H1 (cell line): ENCODE measurements at regions not wholly inside any gene's neighbourhood (a gene's known extent, or its start where the extent isn't known, plus 50 kb on each side); places are given as distances from the start of the nearest gene placed in this dataset.

Source experiments
- CTCF ChIA-PET: fragments of 300-600 bp; sonication (Branson Sonifier 250); formaldehyde crosslinking; loops from one replicate; lab custom pipeline; 2021; ENCODE audit not compliant: partially characterized antibody; lab: Charles Lee
- POLR2A ChIA-PET: fragments of 300-600 bp; sonication (Branson Sonifier 250); formaldehyde crosslinking; loops from one replicate; lab custom pipeline; 2021; ENCODE audit warnings: inconsistent platforms; ENCODE audit not compliant: partially characterized antibody; lab: Charles Lee
- DNase-seq, 2 experiments: peaks; one replicate each; pipeline versions ENCODE4 v3.0.0 to v3.0.0-alpha.2; 2010 to 2022; ENCODE audit warnings: low spot score in 2 of 2, low read depth in 1 of 2, mixed read lengths in 1 of 2
- FAIRE-seq: peaks from 2 replicates; lab custom pipeline; 2011; peaks lifted over from hg19 to GRCh38; lab: Jason Lieb, UNC
- H2AFZ ChIP-seq: 2 replicates; pipeline ENCODE4 v1.8.1; 2012; ENCODE audit warnings: low read length, inconsistent platforms
- H2AK5ac ChIP-seq: 2 replicates; pipeline ENCODE4 v1.6.1; 2013; ENCODE audit warnings: low read depth, low read length
- H2BK120ac ChIP-seq: replicated peaks from 2 replicates; pipeline ENCODE3; 2013; ENCODE audit warnings: low read depth, low read length, inconsistent platforms
- H2BK12ac ChIP-seq: 2 replicates; pipeline ENCODE4 v1.6.1; 2013; ENCODE audit warnings: low read depth, low read length
- H2BK15ac ChIP-seq: 2 replicates; pipeline ENCODE4 v1.6.1; 2013; ENCODE audit warnings: low read length
- H2BK20ac ChIP-seq: 2 replicates; pipeline ENCODE4 v1.6.1; 2013; ENCODE audit warnings: low read length
- H2BK5ac ChIP-seq: 2 replicates; pipeline ENCODE4 v1.6.1; 2013; ENCODE audit warnings: low read depth, low read length
- H3K14ac ChIP-seq: 2 replicates; pipeline ENCODE4 v1.6.1; 2013; ENCODE audit warnings: inconsistent platforms; ENCODE audit not compliant: insufficient read length
- H3K18ac ChIP-seq: 2 replicates; pipeline ENCODE4 v1.6.1; 2013; ENCODE audit warnings: low read length; ENCODE audit errors: extremely low read depth
- H3K23ac ChIP-seq: 2 replicates; pipeline ENCODE4 v1.6.1; 2013; ENCODE audit warnings: inconsistent platforms; ENCODE audit not compliant: insufficient read length
- H3K23me2 ChIP-seq: 2 replicates; pipeline ENCODE4 v1.6.1; 2013; ENCODE audit warnings: low read depth, low read length
- H3K27ac ChIP-seq: 2 replicates; pipeline ENCODE4 v1.6.1; 2011; ENCODE audit warnings: low read depth, low read length, inconsistent platforms
- H3K27me3 ChIP-seq, 4 experiments: replicated peaks in 1 of 4; 1 replicate in 1 of 4; 2 replicates in 3 of 4; pipeline versions ENCODE4 v1.6.1 to v1.8.1; 2011 to 2013; ENCODE audit warnings: low read length in 3 of 4, mild to moderate bottlenecking in 3 of 4, inconsistent platforms in 2 of 4, mixed read lengths in 2 of 4, moderate library complexity in 1 of 4; ENCODE audit not compliant: control insufficient read depth in 3 of 4, insufficient read depth in 3 of 4; ENCODE audit errors: extremely low read depth in 1 of 4
- H3K36me3 ChIP-seq, 4 experiments: 2 replicates each; pipeline versions ENCODE4 v1.6.1 to v1.8.1; 2011 to 2013; ENCODE audit warnings: mild to moderate bottlenecking in 4 of 4, low read length in 3 of 4, moderate library complexity in 2 of 4, control low read depth in 1 of 4, inconsistent platforms in 1 of 4; ENCODE audit not compliant: insufficient read depth in 4 of 4, control insufficient read depth in 2 of 4
- H3K4ac ChIP-seq: replicated peaks from 2 replicates; pipeline ENCODE3; 2013; ENCODE audit warnings: low read length, low read depth, mixed read lengths, inconsistent platforms; ENCODE audit not compliant: insufficient read length
- H3K4me1 ChIP-seq, 4 experiments: replicated peaks in 1 of 4; 1 replicate in 1 of 4; 2 replicates in 3 of 4; pipeline versions ENCODE4 v1.6.1 to v1.8.1; 2011 to 2013; ENCODE audit warnings: low read length in 3 of 4, inconsistent platforms in 2 of 4, mixed read lengths in 1 of 4; ENCODE audit not compliant: insufficient read depth in 4 of 4, control insufficient read depth in 3 of 4
- H3K4me2 ChIP-seq, 2 experiments: 2 replicates each; pipeline versions ENCODE4 v1.6.1 to v1.8.1; 2011 to 2013; ENCODE audit warnings: low read depth in 2 of 2, low read length in 2 of 2, control low read depth in 1 of 2, inconsistent platforms in 1 of 2, mild to moderate bottlenecking in 1 of 2; ENCODE audit not compliant: insufficient read depth in 1 of 2
- H3K4me3 ChIP-seq, 4 experiments: fragments of 200-600, 300-600 bp in 1 of 4; sonication (generic), shearing (Covaris generic), sonication (Bioruptor Twin) in 1 of 4; 2 replicates each; pipeline versions ENCODE4 v1.5.1 to v1.8.1; 2011 to 2016; ENCODE audit warnings: low read length in 4 of 4, low read depth in 3 of 4, control low read depth in 2 of 4, inconsistent platforms in 2 of 4, mild to moderate bottlenecking in 2 of 4, mixed read lengths in 1 of 4, moderate library complexity in 1 of 4; ENCODE audit not compliant: insufficient read depth in 2 of 4; ENCODE audit errors: extremely low read depth in 1 of 4
- H3K56ac ChIP-seq: replicated peaks from 2 replicates; pipeline ENCODE3; 2013; ENCODE audit warnings: low read depth, mild to moderate bottlenecking, mixed read lengths, low read length, inconsistent platforms; ENCODE audit not compliant: insufficient read length
- H3K79me1 ChIP-seq: 2 replicates; pipeline ENCODE4 v1.6.1; 2013; ENCODE audit warnings: low read depth, low read length, control low read depth
- H3K79me2 ChIP-seq, 2 experiments: 2 replicates each; pipeline versions ENCODE4 v1.6.1 to v1.8.1; 2012 to 2013; ENCODE audit warnings: low read length in 2 of 2, mild to moderate bottlenecking in 2 of 2, inconsistent platforms in 1 of 2; ENCODE audit not compliant: insufficient read depth in 2 of 2, control insufficient read depth in 1 of 2
- H3K9ac ChIP-seq, 4 experiments: replicated peaks in 1 of 4; 1 replicate in 1 of 4; 2 replicates in 3 of 4; pipeline versions ENCODE4 v1.6.1 to v1.8.1; 2011 to 2013; ENCODE audit warnings: low read depth in 3 of 4, low read length in 3 of 4, control low read depth in 2 of 4, mild to moderate bottlenecking in 2 of 4, moderate library complexity in 2 of 4, inconsistent platforms in 1 of 4; ENCODE audit errors: extremely low read depth in 1 of 4
- H3K9me3 ChIP-seq, 2 experiments: 2 replicates each; pipeline versions ENCODE4 v1.6.1 to v1.8.1; 2012 to 2013; ENCODE audit warnings: mild to moderate bottlenecking in 2 of 2, moderate library complexity in 2 of 2, control low read depth in 1 of 2, inconsistent platforms in 1 of 2, low read depth in 1 of 2, low read length in 1 of 2, mixed read lengths in 1 of 2; ENCODE audit not compliant: insufficient read depth in 2 of 2
- H4K20me1 ChIP-seq, 2 experiments: replicated peaks in 1 of 2; 2 replicates each; pipeline versions ENCODE3 to v1.8.1; 2011 to 2013; ENCODE audit warnings: inconsistent platforms in 2 of 2, low read length in 2 of 2, mild to moderate bottlenecking in 1 of 2; ENCODE audit not compliant: insufficient read depth in 2 of 2, control insufficient read depth in 1 of 2
- H4K5ac ChIP-seq: 2 replicates; pipeline ENCODE4 v1.6.1; 2013; ENCODE audit warnings: low read length, low read depth, mixed read lengths, inconsistent platforms; ENCODE audit not compliant: insufficient read length
- H4K8ac ChIP-seq: 2 replicates; pipeline ENCODE4 v1.8.0; 2013; ENCODE audit warnings: mild to moderate bottlenecking, moderate library complexity, low read length, inconsistent platforms; ENCODE audit not compliant: insufficient read depth; ENCODE audit errors: extremely low read depth
- H4K91ac ChIP-seq: replicated peaks from 2 replicates; pipeline ENCODE3; 2013; ENCODE audit warnings: low read length, mixed read lengths, inconsistent platforms; ENCODE audit not compliant: insufficient read length
- ASH2L ChIP-seq: fragments of 200-600, 300-600 bp; sonication (generic); IDR thresholded peaks from one replicate; pipeline ENCODE4 v1.7.1; 2017; ENCODE audit warnings: low read length
- BACH1 ChIP-seq: IDR thresholded peaks from 2 replicates; pipeline ENCODE4 v1.6.1; 2012; ENCODE audit warnings: low read length, improper control_type of control experiment
- BCL11A ChIP-seq, 2 experiments: IDR thresholded peaks; one replicate each; pipeline ENCODE4 v1.6.1; 2011; ENCODE audit warnings: low read depth in 2 of 2, low read length in 2 of 2, mild to moderate bottlenecking in 2 of 2
- EGR1 ChIP-seq: IDR thresholded peaks from 2 replicates; pipeline ENCODE4 v1.6.1; 2011; ENCODE audit warnings: low read depth, low read length, borderline replicate concordance
- FOSL1 ChIP-seq: IDR thresholded peaks from 2 replicates; pipeline ENCODE4 v1.6.1; 2011; ENCODE audit warnings: mild to moderate bottlenecking, low read depth, low read length, moderate library complexity; ENCODE audit not compliant: insufficient read depth
- GTF2F1 ChIP-seq: IDR thresholded peaks from 2 replicates; pipeline ENCODE4 v1.6.1; 2012; ENCODE audit warnings: low read depth, low read length, improper control_type of control experiment, borderline replicate concordance
- HDAC6 ChIP-seq: IDR thresholded peaks from one replicate; pipeline ENCODE4 v1.7.1; 2012; ENCODE audit warnings: low read depth, mild to moderate bottlenecking, inconsistent platforms, low read length, moderate library complexity
- KDM1A ChIP-seq: fragments of 200-600, 300-600 bp; sonication (generic); IDR thresholded peaks from 2 replicates; pipeline ENCODE4 v1.7.1; 2016; ENCODE audit warnings: mild to moderate bottlenecking, low read length, borderline replicate concordance
- KDM4A ChIP-seq: IDR thresholded peaks from one replicate; pipeline ENCODE4 v1.7.1; 2012; ENCODE audit warnings: low read depth, mild to moderate bottlenecking, moderate library complexity, low read length, inconsistent platforms; ENCODE audit not compliant: severe bottlenecking
- NRF1 ChIP-seq: IDR thresholded peaks from 2 replicates; pipeline ENCODE4 v1.6.1; 2011; ENCODE audit warnings: mild to moderate bottlenecking, low read depth, low read length, improper control_type of control experiment
- RXRA ChIP-seq: IDR thresholded peaks from 2 replicates; pipeline ENCODE4 v1.6.1; 2011; ENCODE audit warnings: low read depth, mild to moderate bottlenecking, low read length, moderate library complexity; ENCODE audit not compliant: insufficient read depth
- SIRT6 ChIP-seq: IDR thresholded peaks from one replicate; pipeline ENCODE4 v1.7.1; 2012; ENCODE audit warnings: low read length, inconsistent platforms
- TAF1 ChIP-seq: IDR thresholded peaks from 2 replicates; pipeline ENCODE4 v1.6.1; 2011; ENCODE audit warnings: mild to moderate bottlenecking, low read depth, low read length
- TBP ChIP-seq: IDR thresholded peaks from 2 replicates; pipeline ENCODE4 v1.6.1; 2011; ENCODE audit warnings: low read depth, low read length, improper control_type of control experiment
- ZNF274 ChIP-seq: IDR thresholded peaks from 2 replicates; pipeline ENCODE4 v1.7.0; 2012; ENCODE audit warnings: low read length, borderline replicate concordance; ENCODE audit errors: extremely low read depth
- WGBS, 2 experiments: shearing (Covaris generic) in 1 of 2; methylation state at CpG; one replicate each; pipeline versions ENCODE4 v1.1.6 to v1.1.7; 2013 to 2015; ENCODE audit warnings: low lambda C conversion rate in 2 of 2, mixed read lengths in 2 of 2, inconsistent platforms in 1 of 2, low coverage in 1 of 2, missing lambda C conversion rate in 1 of 2; ENCODE audit not compliant: insufficient replicate concordance in 2 of 2, insufficient coverage in 1 of 2, insufficient read length in 1 of 2; ENCODE audit errors: extremely low coverage in 1 of 2, missing lambda C conversion rate in 1 of 2; 5-methylcytosine and 5-hydroxymethylcytosine counted together

GRCh38 chr3:43218921-43219320 lies 67.4 kb upstream of the SNRK start:
- Histone ChIP-seq H3K36me3 (no peaks in the 10 kb centered on the region), H4K5ac (no peak overlapping the region), H2AK5ac (no peak overlapping the region), H3K23ac (no peak overlapping the region), H2AFZ (no peak overlapping the region), H2BK5ac (no peak overlapping the region), H2BK12ac (no peak overlapping the region), H3K27ac (no peak overlapping the region), H2BK120ac (no peak overlapping the region), H3K23me2 (no peaks in the 10 kb centered on the region), H3K4me3 (no peak overlapping the region), H3K4me1 (no peaks in the 10 kb centered on the region), H2BK15ac (no peak overlapping the region), H3K4me2 (no peak overlapping the region), H3K9ac (no peak overlapping the region), H3K9me3 (peaks cover 3 to 7% of the 10 kb centered on the region in 2 experiments; a peak in 2 of 4 replicates), H3K14ac (no peak overlapping the region), H3K4ac (no peak overlapping the region), H3K18ac (no peak overlapping the region), H4K91ac (no peak overlapping the region), H3K27me3 (no peaks in the 10 kb centered on the region; a peak in 1 of 7 replicates), H4K8ac (no peak overlapping the region), H4K20me1 (no peaks in the 10 kb centered on the region), H3K56ac (no peak overlapping the region), H2BK20ac (no peak overlapping the region), H3K79me2 (no peaks in the 10 kb centered on the region), H3K79me1 (no peaks in the 10 kb centered on the region)
- no peak for DNase-seq
- CTCF ChIA-PET: no interaction called here
- POLR2A ChIA-PET: no interaction called here
- no peak for FAIRE-seq
- WGBS, 2 experiments: 71% methylated on average over 2 of the region's 2 CpGs; no CpG with 5 or more reads in 1 of the 2 experiments
- TF ChIP-seq EGR1 (no peak), SIRT6 (no peak), TAF1 (no peak), TBP (no peak), ZNF274 (no peak), BCL11A (IDR thresholded peaks at IDR 0.05; ENCODE audit: low read depth in 2 of 2, low read length in 2 of 2) (no peak), KDM4A (no peak), FOSL1 (no peak), KDM1A (no peak), NRF1 (no peak), GTF2F1 (no peak), BACH1 (no peak), HDAC6 (no peak), ASH2L (no peak), RXRA (no peak)
